ENCODE measurements at regions not wholly inside any gene's neighbourhood (a gene's known extent, or its start where the extent isn't known, plus 50 kb on each side); places are given as distances from the start of the nearest gene placed in this dataset.

GRCh38 chr5:102090770-102091169, 205.3 kb downstream of the SLCO4C1 start:
- H3K4me3 ChIP-seq (ENCODE audit: low read depth, low read length), result no peak overlapping the region
- TF ChIP-seq, protein P1, sequence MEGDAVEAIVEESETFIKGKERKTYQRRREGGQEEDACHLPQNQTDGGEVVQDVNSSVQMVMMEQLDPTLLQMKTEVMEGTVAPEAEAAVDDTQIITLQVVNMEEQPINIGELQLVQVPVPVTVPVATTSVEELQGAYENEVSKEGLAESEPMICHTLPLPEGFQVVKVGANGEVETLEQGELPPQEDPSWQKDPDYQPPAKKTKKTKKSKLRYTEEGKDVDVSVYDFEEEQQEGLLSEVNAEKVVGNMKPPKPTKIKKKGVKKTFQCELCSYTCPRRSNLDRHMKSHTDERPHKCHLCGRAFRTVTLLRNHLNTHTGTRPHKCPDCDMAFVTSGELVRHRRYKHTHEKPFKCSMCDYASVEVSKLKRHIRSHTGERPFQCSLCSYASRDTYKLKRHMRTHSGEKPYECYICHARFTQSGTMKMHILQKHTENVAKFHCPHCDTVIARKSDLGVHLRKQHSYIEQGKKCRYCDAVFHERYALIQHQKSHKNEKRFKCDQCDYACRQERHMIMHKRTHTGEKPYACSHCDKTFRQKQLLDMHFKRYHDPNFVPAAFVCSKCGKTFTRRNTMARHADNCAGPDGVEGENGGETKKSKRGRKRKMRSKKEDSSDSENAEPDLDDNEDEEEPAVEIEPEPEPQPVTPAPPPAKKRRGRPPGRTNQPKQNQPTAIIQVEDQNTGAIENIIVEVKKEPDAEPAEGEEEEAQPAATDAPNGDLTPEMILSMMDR (IDR thresholded peaks at IDR 0.05; ENCODE audit: low read depth, low read length, missing control alignments), result peak; percentile 51
- DNase-seq (ENCODE audit: low read depth), result no peak

GRCh38 chr5:102089883-102090282, 206.2 kb downstream of the SLCO4C1 start:
- H3K4me3 ChIP-seq (ENCODE audit: low read depth, low read length), result no peak overlapping the region
- TF ChIP-seq, protein P1 (IDR thresholded peaks at IDR 0.05; ENCODE audit: low read depth, low read length, missing control alignments), result no peak
- DNase-seq (ENCODE audit: low read depth), result no peak

DNA sequence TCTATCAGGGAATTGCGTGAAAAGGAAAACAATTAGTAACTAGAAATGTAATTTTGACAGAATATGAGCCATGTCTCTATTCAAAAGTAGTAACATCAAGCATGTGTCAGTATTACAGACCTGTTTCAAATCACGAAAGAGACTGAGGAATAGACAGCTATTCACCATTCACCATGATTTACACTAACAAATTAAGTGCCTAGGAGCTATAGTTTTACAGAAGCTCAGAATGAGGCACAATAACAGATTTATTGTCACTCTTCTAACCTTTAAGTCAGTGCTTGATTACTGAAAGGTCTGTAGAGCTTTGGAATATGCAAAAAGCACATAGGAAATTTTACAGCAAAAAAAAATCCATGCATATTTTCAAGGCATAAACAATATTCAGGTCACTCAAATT, 208.2 kb downstream of the SLCO4C1 start:
- DNase-seq (ENCODE audit: low read depth), result no peak
- TF ChIP-seq, protein P1 (IDR thresholded peaks at IDR 0.05; ENCODE audit: low read depth, low read length, missing control alignments), result no peak
- H3K4me3 ChIP-seq (ENCODE audit: low read depth, low read length), result no peak overlapping the region

DNA sequence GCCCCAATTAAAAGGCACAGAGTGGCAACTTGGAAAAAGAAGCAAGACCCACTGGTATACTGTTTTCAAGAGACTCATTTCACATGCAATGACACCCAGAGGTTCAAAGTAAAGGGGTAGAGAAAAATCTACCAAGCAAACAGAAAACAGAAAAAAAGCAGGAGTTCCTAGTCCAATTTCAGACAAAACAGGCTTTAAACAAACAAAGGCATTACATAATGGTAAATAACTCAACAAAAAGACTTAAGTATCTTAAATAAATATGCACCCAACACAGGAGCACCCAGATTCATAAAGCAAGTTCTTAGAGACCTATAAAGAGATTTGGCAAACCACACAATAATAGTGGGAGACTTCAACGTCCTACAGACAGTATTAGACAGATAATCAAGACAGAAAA, 215.8 kb downstream of the SLCO4C1 start:
- DNase-seq (ENCODE audit: low read depth), result no peak
- no peak overlapping the region for H3K4me3 ChIP-seq (ENCODE audit: low read depth, low read length)
- TF ChIP-seq, protein P1 (IDR thresholded peaks at IDR 0.05; ENCODE audit: low read depth, low read length, missing control alignments), result no peak

DNA sequence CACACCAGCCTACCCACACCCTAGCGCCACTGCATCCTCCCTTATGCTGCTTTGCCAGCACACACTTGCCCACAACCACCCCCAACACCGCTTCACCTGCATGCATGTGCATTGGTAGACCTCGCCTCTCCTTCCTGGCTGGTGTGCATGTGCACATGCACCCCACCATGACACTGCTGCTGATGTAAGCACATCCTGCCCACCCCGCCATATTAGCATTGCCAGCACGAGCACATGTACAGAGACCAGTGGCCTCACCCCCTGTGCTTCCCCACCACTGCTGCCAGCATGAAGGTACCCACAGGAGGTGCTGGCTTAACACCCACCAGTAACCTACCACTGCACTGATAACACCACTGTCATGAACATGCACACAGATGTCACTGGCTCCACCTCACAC, 218.2 kb downstream of the SLCO4C1 start:
- TF ChIP-seq, protein P1 (IDR thresholded peaks at IDR 0.05; ENCODE audit: low read depth, low read length, missing control alignments), result no peak
- DNase-seq (ENCODE audit: low read depth), result no peak
- no peak overlapping the region for H3K4me3 ChIP-seq (ENCODE audit: low read depth, low read length)

GRCh38 chr5:102069974-102070373, 226.1 kb downstream of the SLCO4C1 start:
- TF ChIP-seq, protein P1 (IDR thresholded peaks at IDR 0.05; ENCODE audit: low read depth, low read length, missing control alignments), result no peak
- H3K4me3 ChIP-seq (ENCODE audit: low read depth, low read length), result no peak overlapping the region
- no peak for DNase-seq (ENCODE audit: low read depth)

DNA sequence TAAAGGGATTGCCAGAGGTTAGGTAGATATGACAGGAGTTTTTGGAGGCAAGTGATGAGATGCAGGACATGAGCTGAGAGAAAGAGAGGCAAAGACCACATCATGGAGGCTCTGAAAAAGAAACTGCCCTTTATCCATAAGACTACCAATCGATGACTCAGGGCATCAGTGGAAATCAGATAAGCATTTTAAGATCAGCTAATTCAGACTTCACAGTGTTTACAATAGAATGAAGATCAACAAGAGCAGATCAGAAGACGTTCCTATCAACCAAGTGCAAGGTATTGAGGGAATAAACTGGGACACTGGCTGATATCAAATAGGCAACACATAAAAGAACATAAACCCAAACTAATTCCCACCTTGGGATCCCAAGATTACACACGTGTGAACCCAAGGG, 227.2 kb downstream of the SLCO4C1 start:
- TF ChIP-seq, protein P1 (IDR thresholded peaks at IDR 0.05; ENCODE audit: low read depth, low read length, missing control alignments), result no peak
- H3K4me3 ChIP-seq (ENCODE audit: low read depth, low read length), result no peak overlapping the region
- no peak for DNase-seq (ENCODE audit: low read depth)
